Kidney (tissue), 13 donors: ENCODE measurements at regions not wholly inside any gene's neighbourhood (a gene's known extent, or its start where the extent isn't known, plus 50 kb on each side); places are given as distances from the start of the nearest gene placed in this dataset.

Experiments used
- DNase-seq, 5 donors: peaks; one replicate each; pipeline ENCODE4 v3.0.0-alpha.2; 2013 to 2020
- FAIRE-seq: peaks from 2 replicates; lab custom pipeline; 2012; peaks lifted over from hg19 to GRCh38; lab: Jason Lieb, UNC
- H3K27ac ChIP-seq, 2 donors: one replicate each; pipeline ENCODE4 v1.7.0; 2013; ENCODE audit warnings: low read depth in 2 of 2, low read length in 2 of 2, inconsistent platforms in 1 of 2
- H3K27me3 ChIP-seq: one replicate; pipeline ENCODE4 v1.7.1; 2013; ENCODE audit warnings: low read length, inconsistent platforms; ENCODE audit not compliant: control insufficient read depth, insufficient read depth
- H3K36me3 ChIP-seq, 3 donors: one replicate each; pipeline versions ENCODE4 v1.7.0 to v1.7.1; 2013; ENCODE audit warnings: low read length in 3 of 3, control low read depth in 1 of 3, inconsistent platforms in 1 of 3; ENCODE audit not compliant: insufficient read depth in 3 of 3, control insufficient read depth in 2 of 3
- H3K4me1 ChIP-seq, 3 donors: one replicate each; pipeline versions ENCODE4 v1.7.0 to v1.7.1; 2013; ENCODE audit warnings: low read length in 3 of 3, inconsistent platforms in 1 of 3, low read depth in 1 of 3; ENCODE audit not compliant: control insufficient read depth in 2 of 3, insufficient read depth in 2 of 3
- H3K4me3 ChIP-seq, 3 donors: one replicate each; pipeline versions ENCODE4 v1.7.0 to v1.8.1; 2013; ENCODE audit warnings: low read length in 3 of 3, control low read depth in 1 of 3, inconsistent platforms in 1 of 3
- H3K9ac ChIP-seq, 3 donors: one replicate each; pipeline versions ENCODE4 v1.7.0 to v1.7.1; 2013; ENCODE audit warnings: low read length in 3 of 3, control low read depth in 1 of 3, inconsistent platforms in 1 of 3
- H3K9me3 ChIP-seq, 3 donors: one replicate each; pipeline versions ENCODE4 v1.7.0 to v1.7.1; 2013; ENCODE audit warnings: low read length in 3 of 3, control low read depth in 1 of 3, inconsistent platforms in 1 of 3; ENCODE audit not compliant: control insufficient read depth in 2 of 3, insufficient read depth in 1 of 3
- CTCF ChIP-seq: IDR thresholded peaks from 3 replicates; pipeline ENCODE4 v1.5.1; 2012; ENCODE audit warnings: mild to moderate bottlenecking, moderate library complexity, borderline replicate concordance; ENCODE audit not compliant: insufficient read depth; ENCODE audit errors: extremely low read depth
- intact Hi-C: fragments of 100-400 bp; cut with DNase I; formaldehyde crosslinking; loops from one replicate; pipeline ENCODE4 v1.11.1; 2022
- donor health status: control.
- donor health status: control.
- donor health status: control.
- donor health status: control.
- donor health status: control.
- donor health status: DM: yes; HTN: yes; CAD: no.
- donor health status: Normal renal cell carcinoma (clear cell type).

- no peaks in the 10 kb centered on the region for H3K36me3 ChIP-seq
- H3K4me1 ChIP-seq: no peaks in the 10 kb centered on the region
- no peaks in the 10 kb centered on the region for H3K9me3 ChIP-seq
- peak overlapping the region in 2 of 3 donors; percentile 9 to 38 for H3K9ac ChIP-seq
- peak overlapping the region; percentile 48 to 80 (median 71) for H3K4me3 ChIP-seq
- peak in 3 of 5 donors; percentile 24 to 83 (median 82) for DNase-seq
- H3K27ac ChIP-seq: no peak overlapping the region
- peak; percentile 83 for FAIRE-seq
- peak; percentile 38 for TF ChIP-seq CTCF
- intact Hi-C loops: no loop called here
- no peaks in the 10 kb centered on the region for H3K27me3 ChIP-seq
Observed at GRCh38 chr2:156892467-156893281, 364.8 kb upstream of the GALNT5 start.

- intact Hi-C loops: no loop called here
- Histone ChIP-seq H3K4me1 (no peaks in the 10 kb centered on the region), H3K9me3 (no peaks in the 10 kb centered on the region), H3K4me3 (no peak overlapping the region), H3K27me3 (no peaks in the 10 kb centered on the region), H3K36me3 (no peaks in the 10 kb centered on the region), H3K27ac (no peak overlapping the region), H3K9ac (no peak overlapping the region)
- FAIRE-seq (no peak), DNase-seq (no peak)
- no peak for TF ChIP-seq CTCF
Observed at GRCh38 chr2:156896294-156896693, 361.2 kb upstream of the GALNT5 start.

GRCh38 chr2:156897548-156897947 is 360.0 kb upstream of the GALNT5 start:
- no peak overlapping the region for H3K9ac ChIP-seq
- FAIRE-seq: no peak
- intact Hi-C loops: no loop called here
- H3K36me3 ChIP-seq: no peaks in the 10 kb centered on the region
- no peak overlapping the region for H3K27ac ChIP-seq
- no peaks in the 10 kb centered on the region for H3K4me1 ChIP-seq
- H3K9me3 ChIP-seq: no peaks in the 10 kb centered on the region
- no peak for DNase-seq
- no peak for TF ChIP-seq CTCF
- H3K27me3 ChIP-seq: no peaks in the 10 kb centered on the region
- H3K4me3 ChIP-seq: no peak overlapping the region
